ENCODE measurements at regions not wholly inside any gene's neighbourhood (a gene's known extent, or its start where the extent isn't known, plus 50 kb on each side); places are given as distances from the start of the nearest gene placed in this dataset.

DNA sequence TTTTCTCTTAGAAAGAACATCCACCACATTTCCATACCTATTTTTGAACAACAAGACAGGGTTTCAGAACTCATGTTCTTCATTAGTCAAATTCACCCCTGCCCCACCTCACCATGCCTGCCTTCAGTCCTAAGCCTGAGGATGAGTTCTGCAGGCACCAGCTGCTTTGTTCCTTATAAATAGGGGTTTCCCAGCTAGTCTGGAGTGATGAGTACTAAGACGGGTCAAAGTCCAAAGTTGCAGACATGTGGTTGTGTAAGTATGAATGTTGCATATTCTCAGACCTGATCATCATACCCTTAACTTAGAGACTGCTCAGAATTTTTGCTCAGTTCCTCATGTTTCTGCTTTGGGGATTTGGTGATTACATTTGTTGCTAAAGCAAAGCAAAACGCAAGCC, 257.7 kb upstream of the CDYL start:
- TF ChIP-seq, protein P1, sequence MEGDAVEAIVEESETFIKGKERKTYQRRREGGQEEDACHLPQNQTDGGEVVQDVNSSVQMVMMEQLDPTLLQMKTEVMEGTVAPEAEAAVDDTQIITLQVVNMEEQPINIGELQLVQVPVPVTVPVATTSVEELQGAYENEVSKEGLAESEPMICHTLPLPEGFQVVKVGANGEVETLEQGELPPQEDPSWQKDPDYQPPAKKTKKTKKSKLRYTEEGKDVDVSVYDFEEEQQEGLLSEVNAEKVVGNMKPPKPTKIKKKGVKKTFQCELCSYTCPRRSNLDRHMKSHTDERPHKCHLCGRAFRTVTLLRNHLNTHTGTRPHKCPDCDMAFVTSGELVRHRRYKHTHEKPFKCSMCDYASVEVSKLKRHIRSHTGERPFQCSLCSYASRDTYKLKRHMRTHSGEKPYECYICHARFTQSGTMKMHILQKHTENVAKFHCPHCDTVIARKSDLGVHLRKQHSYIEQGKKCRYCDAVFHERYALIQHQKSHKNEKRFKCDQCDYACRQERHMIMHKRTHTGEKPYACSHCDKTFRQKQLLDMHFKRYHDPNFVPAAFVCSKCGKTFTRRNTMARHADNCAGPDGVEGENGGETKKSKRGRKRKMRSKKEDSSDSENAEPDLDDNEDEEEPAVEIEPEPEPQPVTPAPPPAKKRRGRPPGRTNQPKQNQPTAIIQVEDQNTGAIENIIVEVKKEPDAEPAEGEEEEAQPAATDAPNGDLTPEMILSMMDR (IDR thresholded peaks at IDR 0.05): no peak
- TF ChIP-seq POLR2A (IDR thresholded peaks at IDR 0.05): no peak
- TF ChIP-seq POLR2AphosphoS5 (IDR thresholded peaks at IDR 0.05): no peak
